ENCODE measurements at regions not wholly inside any gene's neighbourhood (a gene's known extent, or its start where the extent isn't known, plus 50 kb on each side); places are given as distances from the start of the nearest gene placed in this dataset.
"Not testable (repeated sequence)": the region's sequence is repeated elsewhere in the genome, so short reads cannot be mapped to it uniquely, and the experiment has no call there.

GRCh38 chr2:150126839-150127238 is 360.6 kb downstream of the RND3 start:
- intact Hi-C loops (cut with DNase I): no loop called here
- DNase-seq (ENCODE audit: low spot score): no peak

- intact Hi-C loops (cut with DNase I): no loop called here
- no peak for DNase-seq (ENCODE audit: low spot score)
Measured at GRCh38 chr2:150126143-150126740, 361.2 kb downstream of the RND3 start.

- DNase-seq (ENCODE audit: low spot score): no peak
- intact Hi-C loops (cut with DNase I): no loop called here
Measured at GRCh38 chr2:150125708-150126107, 361.8 kb downstream of the RND3 start.

GRCh38 chr2:150125188-150125587 is 362.3 kb downstream of the RND3 start:
- intact Hi-C loops (cut with DNase I): no loop called here
- DNase-seq (ENCODE audit: low spot score): no peak

GRCh38 chr2:150124739-150125138 is 362.7 kb downstream of the RND3 start:
- intact Hi-C loops (cut with DNase I): no loop called here
- DNase-seq (ENCODE audit: low spot score): no peak

- no peak for DNase-seq (ENCODE audit: low spot score)
- intact Hi-C loops (cut with DNase I): no loop called here
Measured at GRCh38 chr2:150122871-150123613, 364.4 kb downstream of the RND3 start.

- DNase-seq (ENCODE audit: low spot score): no peak
- intact Hi-C loops (cut with DNase I): no loop called here
Measured at GRCh38 chr2:150122156-150122555, 365.3 kb downstream of the RND3 start.

GRCh38 chr2:150120326-150120955 is 367.0 kb downstream of the RND3 start:
- DNase-seq (ENCODE audit: low spot score): no peak
- intact Hi-C loops (cut with DNase I): no loop called here

GRCh38 chr2:150119819-150120218 is 367.6 kb downstream of the RND3 start:
- no peak for DNase-seq (ENCODE audit: low spot score)

GRCh38 chr2:150114089-150114488 is 373.4 kb downstream of the RND3 start:
- intact Hi-C loops (cut with DNase I): not testable (repeated sequence)

More at GRCh38 chr2:150119819-150120218, 367.6 kb downstream of the RND3 start:
- intact Hi-C loops (cut with DNase I): no loop called here

GRCh38 chr2:150110548-150110947 is 376.9 kb downstream of the RND3 start:
- intact Hi-C loops (cut with DNase I): no loop called here
- no peak for DNase-seq (ENCODE audit: low spot score)

More at GRCh38 chr2:150114089-150114488, 373.4 kb downstream of the RND3 start:
- DNase-seq (ENCODE audit: low spot score): not testable (repeated sequence)

GRCh38 chr2:150109912-150110311 is 377.6 kb downstream of the RND3 start:
- intact Hi-C loops (cut with DNase I): no loop called here
- no peak for DNase-seq (ENCODE audit: low spot score)

- no peak for DNase-seq (ENCODE audit: low spot score)
- intact Hi-C loops (cut with DNase I): no loop called here
Measured at GRCh38 chr2:150109028-150109427, 378.4 kb downstream of the RND3 start.

- DNase-seq (ENCODE audit: low spot score): no peak
- intact Hi-C loops (cut with DNase I): no loop called here
Measured at GRCh38 chr2:150107816-150108215, 379.7 kb downstream of the RND3 start.

- intact Hi-C loops (cut with DNase I): no loop called here
- DNase-seq (ENCODE audit: low spot score): no peak
Measured at GRCh38 chr2:150107170-150107569, 380.3 kb downstream of the RND3 start.

GRCh38 chr2:150101947-150102346 is 385.5 kb downstream of the RND3 start:
- DNase-seq (ENCODE audit: low spot score): no peak

GRCh38 chr2:150100834-150101233 is 386.6 kb downstream of the RND3 start:
- DNase-seq (ENCODE audit: low spot score): no peak
- intact Hi-C loops (cut with DNase I): no loop called here

More at GRCh38 chr2:150101947-150102346, 385.5 kb downstream of the RND3 start:
- intact Hi-C loops (cut with DNase I): no loop called here

- DNase-seq (ENCODE audit: low spot score): no peak
- intact Hi-C loops (cut with DNase I): no loop called here
Measured at GRCh38 chr2:150100336-150100735, 387.1 kb downstream of the RND3 start.

GRCh38 chr2:150099805-150100204 is 387.7 kb downstream of the RND3 start:
- intact Hi-C loops (cut with DNase I): no loop called here
- DNase-seq (ENCODE audit: low spot score): no peak

GRCh38 chr2:150097901-150098531 is 389.5 kb downstream of the RND3 start:
- intact Hi-C loops (cut with DNase I): no loop called here
- DNase-seq (ENCODE audit: low spot score): no peak
